Right renal cortex interstitium (tissue), 3 donors: ENCODE measurements at regions not wholly inside any gene's neighbourhood (a gene's known extent, or its start where the extent isn't known, plus 50 kb on each side); places are given as distances from the start of the nearest gene placed in this dataset.
"Not testable (repeated sequence)": the region's sequence is repeated elsewhere in the genome, so short reads cannot be mapped to it uniquely, and the experiment has no call there.

Experiments
- DNase-seq, 3 donors: peaks; one replicate each; pipeline ENCODE4 v3.0.0-alpha.2; 2013; ENCODE audit warnings: low read depth in 3 of 3, low spot score in 2 of 3

GRCh38 chr5:174503086-174503460 lies 221.3 kb upstream of the MSX2 start:
- DNase-seq: no peak

DNA sequence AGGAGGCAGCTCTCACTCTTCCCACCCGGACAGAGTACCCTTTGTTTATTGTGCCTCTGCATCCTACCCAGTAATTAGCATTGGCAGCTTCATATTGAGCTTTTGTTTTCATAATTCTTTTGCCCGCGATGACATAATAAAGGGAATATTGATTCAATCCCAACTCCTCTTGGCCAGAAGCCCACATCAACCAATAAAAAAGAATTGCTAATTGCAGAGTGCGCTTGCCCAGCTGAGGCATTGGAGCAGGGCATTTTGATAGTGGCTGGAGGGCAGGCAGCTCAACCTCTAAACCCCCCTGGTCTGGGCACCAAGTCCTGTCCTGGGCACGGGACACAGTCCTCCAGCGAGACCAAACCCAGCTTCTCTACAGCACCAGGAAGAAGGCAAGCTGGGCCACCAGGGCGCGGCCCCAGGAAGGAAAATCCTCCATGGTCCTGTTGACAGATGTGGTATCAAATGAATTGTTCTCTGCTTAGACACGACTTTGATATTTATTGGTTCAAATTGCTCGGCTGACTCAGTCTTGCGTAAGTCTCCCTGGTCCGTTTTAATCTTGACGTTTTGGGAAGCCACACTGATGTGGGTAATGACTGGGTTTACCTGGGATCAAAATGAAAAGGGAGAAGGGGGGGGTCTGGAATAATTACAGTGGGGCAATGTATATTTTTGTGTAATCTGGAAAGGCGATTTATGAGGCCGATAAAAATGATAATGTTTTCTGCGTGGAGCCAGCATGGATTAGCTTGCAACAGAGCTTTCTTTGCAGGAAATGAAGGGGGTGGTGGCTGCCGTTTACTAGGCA lies 220.7 kb upstream of the MSX2 start:
- no peak for DNase-seq

GRCh38 chr5:174504266-174504726 lies 220.1 kb upstream of the MSX2 start:
- no peak for DNase-seq

DNA sequence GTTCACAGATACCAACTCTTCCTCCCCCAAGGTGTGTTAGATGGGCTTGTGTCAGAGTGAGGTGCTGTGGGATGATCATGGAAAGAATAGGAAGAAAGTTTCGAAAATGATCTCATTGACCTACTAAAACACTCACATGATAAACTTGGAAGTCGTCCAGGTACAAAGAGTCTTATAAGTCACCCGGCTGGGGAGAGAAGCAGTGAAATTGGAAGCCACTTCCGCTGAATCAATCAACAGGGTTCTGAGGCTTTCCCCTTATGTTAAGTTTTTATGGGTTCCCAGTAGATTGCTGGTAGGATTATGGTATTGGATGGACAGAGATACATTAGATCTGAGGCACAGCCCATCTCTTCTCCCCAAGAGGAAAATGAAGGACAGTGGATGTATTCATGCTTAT lies 218.8 kb upstream of the MSX2 start:
- DNase-seq: no peak

DNA sequence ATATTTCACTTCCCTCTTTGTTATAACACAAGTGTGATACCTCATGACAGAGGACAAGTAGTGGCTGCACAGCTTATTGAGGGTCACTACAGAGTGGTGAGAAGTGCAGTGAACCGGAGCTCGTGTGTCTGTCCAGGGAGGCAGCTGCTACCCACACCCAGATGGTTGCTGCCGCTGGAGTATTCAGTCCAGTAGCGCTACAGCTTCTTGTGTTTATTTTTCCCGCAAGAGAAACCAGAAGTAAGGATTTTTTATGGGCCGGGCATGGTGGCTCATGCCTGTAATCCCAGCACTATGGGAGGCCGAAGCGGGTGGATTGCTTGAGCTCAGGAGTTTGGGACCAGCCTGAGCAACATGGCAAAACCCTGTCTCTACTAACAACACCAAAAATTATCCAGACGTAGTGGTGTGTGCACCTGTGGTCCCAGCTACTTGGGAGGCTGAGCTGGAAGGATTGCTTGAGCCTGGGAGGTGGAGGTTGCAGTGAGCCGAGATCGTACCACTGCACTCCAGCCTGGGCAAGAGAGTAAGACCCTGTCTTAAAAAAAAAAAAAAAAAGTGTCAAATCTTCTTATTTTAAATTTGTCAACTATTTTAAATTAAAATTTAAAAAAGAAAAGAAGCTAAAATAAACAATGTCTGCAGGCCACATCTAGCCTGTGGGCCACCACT lies 213.5 kb upstream of the MSX2 start:
- not testable (repeated sequence) for DNase-seq

- no peak for DNase-seq
Measured at GRCh38 chr5:174511714-174512253, 212.6 kb upstream of the MSX2 start.

GRCh38 chr5:174514325-174514724 lies 210.1 kb upstream of the MSX2 start:
- DNase-seq: no peak

GRCh38 chr5:174514983-174515394 lies 209.4 kb upstream of the MSX2 start:
- DNase-seq: no peak

DNA sequence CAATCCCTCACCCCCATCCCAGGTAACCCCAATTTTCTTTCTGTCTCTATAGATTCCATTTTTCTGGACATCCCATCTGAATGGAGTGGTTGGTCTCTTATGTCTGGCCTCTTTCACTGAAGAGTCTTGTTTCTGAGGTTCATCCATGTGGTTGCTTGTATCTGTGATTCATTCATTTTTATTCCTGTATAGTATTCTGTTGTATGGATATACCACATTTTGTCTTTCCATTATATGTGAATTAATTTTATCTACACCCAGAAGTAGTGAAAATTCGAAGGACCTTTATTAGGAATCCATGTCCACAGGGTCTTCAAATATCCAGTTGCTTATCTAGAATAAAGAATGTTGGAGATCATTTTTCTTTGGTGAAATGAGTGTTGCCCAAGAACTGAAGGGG lies 207.6 kb upstream of the MSX2 start:
- DNase-seq: no peak

DNA sequence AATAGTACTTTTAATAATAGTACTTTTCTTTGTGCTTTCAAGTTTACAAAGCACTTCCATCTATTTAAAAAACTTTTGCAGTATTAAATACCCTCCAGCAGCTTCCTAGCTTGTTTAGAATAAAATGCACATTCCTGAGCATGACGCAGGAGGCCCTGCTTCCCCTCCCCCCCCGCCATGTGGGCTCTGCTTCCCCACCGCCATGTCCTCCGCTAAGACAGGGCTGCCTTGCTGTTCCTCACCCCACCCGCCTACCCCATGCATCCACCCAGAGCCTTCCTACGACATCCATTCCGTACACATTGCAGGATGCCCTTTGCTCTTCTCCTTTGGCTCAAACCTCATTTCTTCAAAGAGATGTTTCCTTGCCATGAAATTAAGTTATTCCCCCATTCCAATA lies 205.9 kb upstream of the MSX2 start:
- no peak for DNase-seq

- no peak for DNase-seq
Measured at GRCh38 chr5:174520420-174521396, 203.7 kb upstream of the MSX2 start.

- DNase-seq: no peak
Measured at GRCh38 chr5:174521449-174521848, 202.9 kb upstream of the MSX2 start.

- DNase-seq: no peak
Measured at GRCh38 chr5:174522480-174523260, 201.7 kb upstream of the MSX2 start.

DNA sequence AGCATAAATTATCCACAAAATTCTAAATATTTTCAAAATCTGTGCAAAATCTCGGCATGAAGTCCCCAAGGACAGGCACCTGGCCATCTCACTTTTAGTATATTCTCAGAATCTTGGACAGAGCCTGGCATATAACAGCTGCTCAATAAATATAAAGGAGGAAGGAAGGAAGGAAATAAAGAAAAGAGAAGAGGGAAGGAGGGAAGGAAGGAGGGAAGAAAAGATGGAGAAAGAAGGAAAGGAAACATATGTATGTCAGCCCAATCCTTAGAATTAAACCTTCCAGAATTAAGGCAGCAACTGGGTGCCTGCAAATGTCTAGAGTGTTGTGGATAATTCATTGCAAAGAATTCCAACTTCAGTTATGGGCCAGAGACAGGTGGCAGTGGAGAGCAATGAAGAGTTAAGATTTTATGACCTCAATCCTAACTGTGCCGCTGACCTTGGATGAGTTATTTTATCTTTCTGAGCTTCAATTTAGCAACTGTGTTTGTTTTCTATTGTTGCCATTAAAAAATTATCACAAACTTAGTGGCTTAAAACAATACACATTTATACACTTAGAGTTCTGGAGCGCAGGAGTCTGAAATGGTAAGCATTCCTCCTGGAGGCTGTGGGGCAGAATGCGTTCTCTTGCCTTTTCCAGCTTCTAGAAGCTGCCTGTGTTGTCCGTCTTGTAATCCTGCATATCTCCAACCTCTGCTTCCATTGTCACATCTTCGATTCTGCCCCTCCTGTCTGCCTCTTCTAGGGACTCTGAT lies 200.9 kb upstream of the MSX2 start:
- DNase-seq: no peak

DNA sequence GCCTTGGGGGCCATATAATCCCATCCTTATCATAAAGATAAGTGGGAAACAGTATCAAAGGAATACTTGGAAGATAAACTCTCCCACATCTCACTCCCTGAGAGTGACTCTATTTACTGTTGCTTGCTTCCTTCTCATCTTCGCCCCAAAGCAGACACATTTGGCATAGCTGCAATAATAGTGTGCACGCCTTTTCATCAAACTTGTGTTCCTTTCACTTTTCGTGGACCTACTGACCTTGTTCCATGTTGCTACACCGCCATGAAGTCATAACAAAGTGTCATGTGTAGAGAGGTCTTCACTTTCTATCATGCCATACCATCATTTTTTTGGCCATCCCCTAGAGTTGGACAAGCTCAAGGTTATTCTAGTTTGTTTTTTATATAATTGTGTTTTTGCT lies 200.0 kb upstream of the MSX2 start:
- DNase-seq: no peak

- no peak for DNase-seq
Measured at GRCh38 chr5:174526177-174526576, 198.2 kb upstream of the MSX2 start.

GRCh38 chr5:174527916-174528540 lies 196.4 kb upstream of the MSX2 start:
- no peak for DNase-seq

- DNase-seq: no peak
Measured at GRCh38 chr5:174528821-174529544, 195.4 kb upstream of the MSX2 start.
